K562 (cell line): ENCODE measurements at regions not wholly inside any gene's neighbourhood (a gene's known extent, or its start where the extent isn't known, plus 50 kb on each side); places are given as distances from the start of the nearest gene placed in this dataset.

Source experiments
- FOXP1 ChIP-seq: sonication (generic); formaldehyde crosslinking; IDR thresholded peaks from 2 replicates; pipeline ENCODE4 v1.8.0; 2022; ENCODE audit warnings: mild to moderate bottlenecking, missing genetic modification reagents
- JUNB ChIP-seq: fragments of 450-650 bp; formaldehyde crosslinking; conservative IDR thresholded peaks from 2 replicates; pipeline ENCODE4 v1.4.0; 2020; ENCODE audit warnings: mild to moderate bottlenecking
- NBN ChIP-seq: fragments of 450-650 bp; IDR thresholded peaks from 2 replicates; pipeline ENCODE4 v1.6.1; 2016; ENCODE audit warnings: low read depth, mild to moderate bottlenecking
- NCOA2 ChIP-seq, 2 experiments: fragments of 450-650 bp; IDR thresholded peaks; 2 replicates each; pipeline ENCODE4 v1.6.1; 2018; ENCODE audit warnings: mild to moderate bottlenecking in 2 of 2, moderate library complexity in 1 of 2; ENCODE audit not compliant: partially characterized antibody in 2 of 2
- POLR2A ChIP-seq: fragments of 450-650 bp; conservative IDR thresholded peaks from 2 replicates; pipeline ENCODE4 v1.6.1; 2016
- POLR2AphosphoS5 ChIP-seq: IDR thresholded peaks from 2 replicates; pipeline ENCODE4 v1.6.1; 2011; ENCODE audit warnings: mild to moderate bottlenecking, low read depth, low read length, moderate library complexity; ENCODE audit not compliant: control insufficient read depth, insufficient read depth
- TAF1 ChIP-seq: IDR thresholded peaks from 2 replicates; pipeline ENCODE4 v1.6.1; 2011; ENCODE audit warnings: mild to moderate bottlenecking, low read length, moderate library complexity; ENCODE audit not compliant: insufficient read depth, control insufficient read depth, severe bottlenecking; ENCODE audit errors: extremely low read depth
- ZNF217 ChIP-seq: sonication (generic); formaldehyde crosslinking; IDR thresholded peaks from 2 replicates; pipeline ENCODE4 v1.8.0; 2022; ENCODE audit warnings: mild to moderate bottlenecking, missing genetic modification reagents
- ZNF239 ChIP-seq: fragments of 250-450 bp; sonication (Bioruptor Pico); IDR thresholded peaks from 2 replicates; pipeline ENCODE4 v1.4.0; 2020; ENCODE audit warnings: mild to moderate bottlenecking
- ZNF311 ChIP-seq: fragments of 250-450 bp; sonication (Bioruptor Pico); IDR thresholded peaks from 2 replicates; pipeline ENCODE4 v1.4.0; 2020; ENCODE audit warnings: mild to moderate bottlenecking, moderate library complexity
- TF ChIP-seq, protein P1 (sequence below), 3 experiments: IDR thresholded peaks in 2 of 3; conservative IDR thresholded peaks in 1 of 3; 2 replicates each; pipeline ENCODE4 v1.5.1; 2011 to 2012; ENCODE audit warnings: low read length in 3 of 3, mild to moderate bottlenecking in 3 of 3, control low read depth in 2 of 3, improper control_type of control experiment in 1 of 3, inconsistent platforms in 1 of 3, low read depth in 1 of 3, mixed read lengths in 1 of 3, moderate library complexity in 1 of 3; ENCODE audit not compliant: insufficient read depth in 2 of 3

DNA sequence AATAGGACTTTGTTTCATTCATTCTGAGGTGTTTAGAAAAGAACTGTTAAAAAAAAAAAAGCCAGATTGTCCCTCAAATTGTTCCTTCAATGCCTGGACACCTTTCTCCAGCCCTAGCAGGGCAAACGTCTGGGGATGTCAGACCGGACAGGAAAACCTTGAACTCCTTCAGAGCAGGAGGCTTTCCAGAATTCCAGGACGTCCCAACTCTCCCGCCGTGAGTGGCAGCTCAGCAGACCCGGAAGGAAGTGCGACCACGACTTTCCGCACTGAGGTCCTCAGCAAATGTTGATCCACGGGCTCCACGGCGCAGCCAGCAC is 139.1 kb downstream of the DLL1 start:
- no peak for TF ChIP-seq ZNF239 (CRISPR knock-in tag)
- no peak for TF ChIP-seq ZNF311 (CRISPR knock-in tag)
- TF ChIP-seq FOXP1 (CRISPR knock-in tag) = no peak
- TF ChIP-seq TAF1 = no peak
- TF ChIP-seq, protein P1, sequence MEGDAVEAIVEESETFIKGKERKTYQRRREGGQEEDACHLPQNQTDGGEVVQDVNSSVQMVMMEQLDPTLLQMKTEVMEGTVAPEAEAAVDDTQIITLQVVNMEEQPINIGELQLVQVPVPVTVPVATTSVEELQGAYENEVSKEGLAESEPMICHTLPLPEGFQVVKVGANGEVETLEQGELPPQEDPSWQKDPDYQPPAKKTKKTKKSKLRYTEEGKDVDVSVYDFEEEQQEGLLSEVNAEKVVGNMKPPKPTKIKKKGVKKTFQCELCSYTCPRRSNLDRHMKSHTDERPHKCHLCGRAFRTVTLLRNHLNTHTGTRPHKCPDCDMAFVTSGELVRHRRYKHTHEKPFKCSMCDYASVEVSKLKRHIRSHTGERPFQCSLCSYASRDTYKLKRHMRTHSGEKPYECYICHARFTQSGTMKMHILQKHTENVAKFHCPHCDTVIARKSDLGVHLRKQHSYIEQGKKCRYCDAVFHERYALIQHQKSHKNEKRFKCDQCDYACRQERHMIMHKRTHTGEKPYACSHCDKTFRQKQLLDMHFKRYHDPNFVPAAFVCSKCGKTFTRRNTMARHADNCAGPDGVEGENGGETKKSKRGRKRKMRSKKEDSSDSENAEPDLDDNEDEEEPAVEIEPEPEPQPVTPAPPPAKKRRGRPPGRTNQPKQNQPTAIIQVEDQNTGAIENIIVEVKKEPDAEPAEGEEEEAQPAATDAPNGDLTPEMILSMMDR (IDR thresholded peaks at IDR 0.05 in 2 of 3, conservative IDR thresholded peaks at IDR 0.05 in 1 of 3; ENCODE audit: insufficient read depth in 2 of 3, low read depth in 1 of 3, low read length in 3 of 3) = no peak
- TF ChIP-seq POLR2AphosphoS5 = no peak
- no peak for TF ChIP-seq ZNF217 (CRISPR knock-in tag)
- TF ChIP-seq NCOA2 (IDR thresholded peaks at IDR 0.05; ENCODE audit: partially characterized antibody in 2 of 2) = no peak
- TF ChIP-seq POLR2A = no peak
- no peak for TF ChIP-seq NBN
- TF ChIP-seq JUNB (CRISPR knock-in tag) = no peak
